ENCODE measurements at regions not wholly inside any gene's neighbourhood (a gene's known extent, or its start where the extent isn't known, plus 50 kb on each side); places are given as distances from the start of the nearest gene placed in this dataset.

GRCh38 chr1:200496937-200497336 is 87.1 kb upstream of the ZNF281 start:
- TF ChIP-seq CTCF (IDR thresholded peaks at IDR 0.05): no peak

GRCh38 chr1:200495901-200496300 is 86.1 kb upstream of the ZNF281 start:
- no peak for TF ChIP-seq CTCF (IDR thresholded peaks at IDR 0.05)

- TF ChIP-seq CTCF (IDR thresholded peaks at IDR 0.05): no peak
These were observed 83.5 kb upstream of the ZNF281 start for GRCh38 chr1:200493344-200493743.

GRCh38 chr1:200491103-200491502 is 81.3 kb upstream of the ZNF281 start:
- TF ChIP-seq CTCF (IDR thresholded peaks at IDR 0.05): no peak

- no peak for TF ChIP-seq CTCF (IDR thresholded peaks at IDR 0.05)
These were observed 80.3 kb upstream of the ZNF281 start for GRCh38 chr1:200490183-200490582.

GRCh38 chr1:200488375-200489165 is 78.7 kb upstream of the ZNF281 start:
- TF ChIP-seq CTCF (IDR thresholded peaks at IDR 0.05): peak; percentile 92

- TF ChIP-seq CTCF (IDR thresholded peaks at IDR 0.05): no peak
These were observed 77.8 kb upstream of the ZNF281 start for GRCh38 chr1:200487650-200488049.

- no peak for TF ChIP-seq CTCF (IDR thresholded peaks at IDR 0.05)
These were observed 76.8 kb upstream of the ZNF281 start for GRCh38 chr1:200486634-200487033.

All from LNCAP (cell line).